ENCODE measurements at regions not wholly inside any gene's neighbourhood (a gene's known extent, or its start where the extent isn't known, plus 50 kb on each side); places are given as distances from the start of the nearest gene placed in this dataset.

- no peak overlapping the region for H3K27ac Mint-ChIP-seq
- no peak overlapping the region for H3K4me3 Mint-ChIP-seq
- peaks cover 8% of the 10 kb centered on the region for H3K27me3 Mint-ChIP-seq (ENCODE audit: low read depth)
- no peaks in the 10 kb centered on the region for H3K9me3 Mint-ChIP-seq
- H3K4me1 Mint-ChIP-seq (ENCODE audit: low read depth), result peaks cover 4% of the 10 kb centered on the region
- DNase-seq (ENCODE audit: low spot score), result no peak
- H3K36me3 Mint-ChIP-seq (ENCODE audit: low read depth), result no peaks in the 10 kb centered on the region
These were observed 82.6 kb upstream of the ATP11B start for GRCh38 chr3:182710557-182711157.

GRCh38 chr3:182711261-182711683, 82.0 kb upstream of the ATP11B start:
- no peak for DNase-seq (ENCODE audit: low spot score)
- H3K36me3 Mint-ChIP-seq (ENCODE audit: low read depth), result no peaks in the 10 kb centered on the region
- peaks cover 8% of the 10 kb centered on the region for H3K4me1 Mint-ChIP-seq (ENCODE audit: low read depth)
- H3K4me3 Mint-ChIP-seq, result no peak overlapping the region
- H3K27ac Mint-ChIP-seq, result no peak overlapping the region
- H3K9me3 Mint-ChIP-seq, result no peaks in the 10 kb centered on the region
- H3K27me3 Mint-ChIP-seq (ENCODE audit: low read depth), result peaks cover 8% of the 10 kb centered on the region

- peaks cover 5% of the 10 kb centered on the region for H3K27me3 Mint-ChIP-seq (ENCODE audit: low read depth)
- H3K4me1 Mint-ChIP-seq (ENCODE audit: low read depth), result peaks cover 13% of the 10 kb centered on the region
- no peak overlapping the region for H3K4me3 Mint-ChIP-seq
- no peak for DNase-seq (ENCODE audit: low spot score)
- H3K27ac Mint-ChIP-seq, result no peak overlapping the region
- H3K9me3 Mint-ChIP-seq, result no peaks in the 10 kb centered on the region
- no peaks in the 10 kb centered on the region for H3K36me3 Mint-ChIP-seq (ENCODE audit: low read depth)
These were observed 81.5 kb upstream of the ATP11B start for GRCh38 chr3:182711853-182712252.

GRCh38 chr3:182713111-182713510, 80.2 kb upstream of the ATP11B start:
- Mint-ChIP-seq H3K4me1 (ENCODE audit: low read depth) (peaks cover 13% of the 10 kb centered on the region), H3K9me3 (no peaks in the 10 kb centered on the region), H3K27ac (no peak overlapping the region), H3K27me3 (ENCODE audit: low read depth) (peaks cover 3% of the 10 kb centered on the region), H3K36me3 (ENCODE audit: low read depth) (no peaks in the 10 kb centered on the region), H3K4me3 (no peak overlapping the region)
- no peak for DNase-seq (ENCODE audit: low spot score)

GRCh38 chr3:182713743-182714517, 79.4 kb upstream of the ATP11B start:
- H3K9me3 Mint-ChIP-seq, result no peaks in the 10 kb centered on the region
- no peak overlapping the region for H3K4me3 Mint-ChIP-seq
- H3K4me1 Mint-ChIP-seq (ENCODE audit: low read depth), result peaks cover 13% of the 10 kb centered on the region
- no peak for DNase-seq (ENCODE audit: low spot score)
- H3K27me3 Mint-ChIP-seq (ENCODE audit: low read depth), result peaks cover 3% of the 10 kb centered on the region
- no peaks in the 10 kb centered on the region for H3K36me3 Mint-ChIP-seq (ENCODE audit: low read depth)
- no peak overlapping the region for H3K27ac Mint-ChIP-seq

GRCh38 chr3:182715006-182715405, 78.3 kb upstream of the ATP11B start:
- H3K9me3 Mint-ChIP-seq, result no peaks in the 10 kb centered on the region
- H3K27me3 Mint-ChIP-seq (ENCODE audit: low read depth), result peaks cover 3% of the 10 kb centered on the region
- H3K27ac Mint-ChIP-seq, result no peak overlapping the region
- H3K4me1 Mint-ChIP-seq (ENCODE audit: low read depth), result peaks cover 13% of the 10 kb centered on the region
- no peak for DNase-seq (ENCODE audit: low spot score)
- H3K36me3 Mint-ChIP-seq (ENCODE audit: low read depth), result no peaks in the 10 kb centered on the region
- no peak overlapping the region for H3K4me3 Mint-ChIP-seq

- no peak for DNase-seq (ENCODE audit: low spot score)
- H3K27me3 Mint-ChIP-seq (ENCODE audit: low read depth), result peaks cover 3% of the 10 kb centered on the region
- H3K4me1 Mint-ChIP-seq (ENCODE audit: low read depth), result peaks cover 9% of the 10 kb centered on the region
- no peak overlapping the region for H3K27ac Mint-ChIP-seq
- H3K36me3 Mint-ChIP-seq (ENCODE audit: low read depth), result no peaks in the 10 kb centered on the region
- H3K9me3 Mint-ChIP-seq, result no peaks in the 10 kb centered on the region
- no peak overlapping the region for H3K4me3 Mint-ChIP-seq
These were observed 77.1 kb upstream of the ATP11B start for GRCh38 chr3:182716114-182716688.

GRCh38 chr3:182717216-182717615, 76.1 kb upstream of the ATP11B start:
- Mint-ChIP-seq H3K36me3 (ENCODE audit: low read depth) (no peaks in the 10 kb centered on the region), H3K4me1 (ENCODE audit: low read depth) (peaks cover 9% of the 10 kb centered on the region), H3K27me3 (ENCODE audit: low read depth) (peaks cover 2% of the 10 kb centered on the region), H3K4me3 (no peak overlapping the region), H3K9me3 (no peaks in the 10 kb centered on the region), H3K27ac (no peak overlapping the region)
- no peak for DNase-seq (ENCODE audit: low spot score)

- H3K4me1 Mint-ChIP-seq (ENCODE audit: low read depth), result no peaks in the 10 kb centered on the region
- no peaks in the 10 kb centered on the region for H3K27me3 Mint-ChIP-seq (ENCODE audit: low read depth)
- H3K36me3 Mint-ChIP-seq (ENCODE audit: low read depth), result no peaks in the 10 kb centered on the region
- no peaks in the 10 kb centered on the region for H3K9me3 Mint-ChIP-seq
- H3K27ac Mint-ChIP-seq, result no peak overlapping the region
- no peak overlapping the region for H3K4me3 Mint-ChIP-seq
- DNase-seq (ENCODE audit: low spot score), result no peak
These were observed 70.4 kb upstream of the ATP11B start for GRCh38 chr3:182722907-182723306.

- Mint-ChIP-seq H3K27ac (no peak overlapping the region), H3K4me3 (no peak overlapping the region), H3K36me3 (ENCODE audit: low read depth) (no peaks in the 10 kb centered on the region), H3K4me1 (ENCODE audit: low read depth) (no peaks in the 10 kb centered on the region), H3K27me3 (ENCODE audit: low read depth) (no peaks in the 10 kb centered on the region), H3K9me3 (no peaks in the 10 kb centered on the region)
- no peak for DNase-seq (ENCODE audit: low spot score)
These were observed 69.7 kb upstream of the ATP11B start for GRCh38 chr3:182723596-182723995.

GRCh38 chr3:182725372-182726251, 67.7 kb upstream of the ATP11B start:
- no peak for DNase-seq (ENCODE audit: low spot score)
- H3K4me1 Mint-ChIP-seq (ENCODE audit: low read depth), result peaks cover 4% of the 10 kb centered on the region
- no peaks in the 10 kb centered on the region for H3K27me3 Mint-ChIP-seq (ENCODE audit: low read depth)
- H3K9me3 Mint-ChIP-seq, result no peaks in the 10 kb centered on the region
- H3K4me3 Mint-ChIP-seq, result no peak overlapping the region
- no peak overlapping the region for H3K27ac Mint-ChIP-seq
- no peaks in the 10 kb centered on the region for H3K36me3 Mint-ChIP-seq (ENCODE audit: low read depth)

GRCh38 chr3:182726258-182727142, 66.8 kb upstream of the ATP11B start:
- no peak overlapping the region for H3K4me3 Mint-ChIP-seq

GRCh38 chr3:182728238-182728637, 65.1 kb upstream of the ATP11B start:
- no peaks in the 10 kb centered on the region for H3K27me3 Mint-ChIP-seq (ENCODE audit: low read depth)
- H3K36me3 Mint-ChIP-seq (ENCODE audit: low read depth), result no peaks in the 10 kb centered on the region
- H3K9me3 Mint-ChIP-seq, result no peaks in the 10 kb centered on the region
- no peak overlapping the region for H3K4me3 Mint-ChIP-seq
- peaks cover 5% of the 10 kb centered on the region for H3K4me1 Mint-ChIP-seq (ENCODE audit: low read depth)
- no peak for DNase-seq (ENCODE audit: low spot score)
- no peak overlapping the region for H3K27ac Mint-ChIP-seq

More at GRCh38 chr3:182726258-182727142, 66.8 kb upstream of the ATP11B start:
- H3K9me3 Mint-ChIP-seq, result no peaks in the 10 kb centered on the region
- peaks cover 5% of the 10 kb centered on the region for H3K4me1 Mint-ChIP-seq (ENCODE audit: low read depth)
- H3K36me3 Mint-ChIP-seq (ENCODE audit: low read depth), result no peaks in the 10 kb centered on the region
- no peak overlapping the region for H3K27ac Mint-ChIP-seq
- no peak for DNase-seq (ENCODE audit: low spot score)
- H3K27me3 Mint-ChIP-seq (ENCODE audit: low read depth), result no peaks in the 10 kb centered on the region
